ENCODE measurements at regions not wholly inside any gene's neighbourhood (a gene's known extent, or its start where the extent isn't known, plus 50 kb on each side); places are given as distances from the start of the nearest gene placed in this dataset.

GRCh38 chr7:46969303-46970130 is 612.4 kb downstream of the TNS3 start:
- CTCF ChIA-PET: interaction anchor here (0.6 kb wide), 1 partner anchor 191 kb away, joined by 3 read pairs; no protein-coding TSS in a partner anchor
- Histone ChIP-seq H3K27me3 (ENCODE audit: control insufficient read depth, insufficient read depth, low read length) (no peaks in the 10 kb centered on the region), H3K4me3 (ENCODE audit: low read depth, low read length) (no peak overlapping the region), H3K36me3 (ENCODE audit: control insufficient read depth, insufficient read depth, low read length) (no peaks in the 10 kb centered on the region)
- POLR2A ChIA-PET: no interaction called here
- TF ChIP-seq, protein P1, sequence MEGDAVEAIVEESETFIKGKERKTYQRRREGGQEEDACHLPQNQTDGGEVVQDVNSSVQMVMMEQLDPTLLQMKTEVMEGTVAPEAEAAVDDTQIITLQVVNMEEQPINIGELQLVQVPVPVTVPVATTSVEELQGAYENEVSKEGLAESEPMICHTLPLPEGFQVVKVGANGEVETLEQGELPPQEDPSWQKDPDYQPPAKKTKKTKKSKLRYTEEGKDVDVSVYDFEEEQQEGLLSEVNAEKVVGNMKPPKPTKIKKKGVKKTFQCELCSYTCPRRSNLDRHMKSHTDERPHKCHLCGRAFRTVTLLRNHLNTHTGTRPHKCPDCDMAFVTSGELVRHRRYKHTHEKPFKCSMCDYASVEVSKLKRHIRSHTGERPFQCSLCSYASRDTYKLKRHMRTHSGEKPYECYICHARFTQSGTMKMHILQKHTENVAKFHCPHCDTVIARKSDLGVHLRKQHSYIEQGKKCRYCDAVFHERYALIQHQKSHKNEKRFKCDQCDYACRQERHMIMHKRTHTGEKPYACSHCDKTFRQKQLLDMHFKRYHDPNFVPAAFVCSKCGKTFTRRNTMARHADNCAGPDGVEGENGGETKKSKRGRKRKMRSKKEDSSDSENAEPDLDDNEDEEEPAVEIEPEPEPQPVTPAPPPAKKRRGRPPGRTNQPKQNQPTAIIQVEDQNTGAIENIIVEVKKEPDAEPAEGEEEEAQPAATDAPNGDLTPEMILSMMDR (IDR thresholded peaks at IDR 0.05; ENCODE audit: insufficient read depth, low read depth, low read length): no peak
- no peak for DNase-seq (ENCODE audit: low read depth)

DNA sequence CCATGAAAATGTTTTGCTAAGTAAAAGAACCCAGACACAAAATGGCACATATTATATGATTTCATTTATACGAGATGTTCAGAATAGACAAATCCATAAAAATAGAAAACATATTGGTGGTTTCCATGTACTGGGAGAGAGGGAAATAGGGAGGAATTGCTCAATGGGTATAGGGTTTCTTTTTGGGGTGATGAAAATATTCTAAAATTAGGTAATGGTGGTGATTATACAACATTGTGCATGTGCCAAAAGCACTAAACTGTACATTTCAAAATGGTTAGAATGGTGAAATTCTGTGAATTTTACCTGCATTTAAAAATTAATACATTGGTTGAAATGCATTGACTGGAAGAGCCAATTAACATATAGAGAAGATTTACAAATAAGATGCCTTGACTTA is 613.9 kb downstream of the TNS3 start:
- DNase-seq (ENCODE audit: low read depth): no peak
- TF ChIP-seq, protein P1 (IDR thresholded peaks at IDR 0.05; ENCODE audit: insufficient read depth, low read depth, low read length): no peak
- no peaks in the 10 kb centered on the region for H3K36me3 ChIP-seq (ENCODE audit: control insufficient read depth, insufficient read depth, low read length)
- no peak overlapping the region for H3K4me3 ChIP-seq (ENCODE audit: low read depth, low read length)
- POLR2A ChIA-PET: no interaction called here
- no peaks in the 10 kb centered on the region for H3K27me3 ChIP-seq (ENCODE audit: control insufficient read depth, insufficient read depth, low read length)
- CTCF ChIA-PET: no interaction called here

DNA sequence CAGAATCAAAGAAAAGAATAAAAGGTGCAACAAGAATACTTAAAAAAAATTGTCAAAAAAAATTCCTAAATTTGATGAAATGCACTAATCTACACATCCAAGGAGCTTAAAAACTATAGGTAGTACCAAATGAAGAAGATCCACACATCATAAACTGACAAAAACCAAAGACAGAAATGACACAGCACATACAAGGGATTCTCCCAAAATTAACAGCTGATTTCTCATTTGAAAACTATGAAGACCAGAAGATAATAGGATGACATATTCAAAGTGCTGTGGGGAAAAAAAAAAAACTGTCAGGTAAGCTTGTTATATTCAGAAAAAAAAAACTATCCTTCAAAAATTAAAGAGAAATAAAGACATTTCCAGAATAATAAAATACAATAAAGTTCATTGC is 618.2 kb downstream of the TNS3 start:
- ChIA-PET POLR2A (no interaction called here), CTCF (no interaction called here)
- Histone ChIP-seq H3K27me3 (ENCODE audit: control insufficient read depth, insufficient read depth, low read length) (no peaks in the 10 kb centered on the region), H3K4me3 (ENCODE audit: low read depth, low read length) (no peak overlapping the region), H3K36me3 (ENCODE audit: control insufficient read depth, insufficient read depth, low read length) (no peaks in the 10 kb centered on the region)
- DNase-seq (ENCODE audit: low read depth): no peak
- TF ChIP-seq, protein P1 (IDR thresholded peaks at IDR 0.05; ENCODE audit: insufficient read depth, low read depth, low read length): no peak

- Histone ChIP-seq H3K27me3 (ENCODE audit: control insufficient read depth, insufficient read depth, low read length) (no peaks in the 10 kb centered on the region), H3K36me3 (ENCODE audit: control insufficient read depth, insufficient read depth, low read length) (no peaks in the 10 kb centered on the region), H3K4me3 (ENCODE audit: low read depth, low read length) (no peak overlapping the region)
- CTCF ChIA-PET: interaction anchor here (0.9 kb wide), 1 partner anchor 12 kb away, joined by 4 read pairs; no protein-coding TSS in a partner anchor
- TF ChIP-seq, protein P1 (IDR thresholded peaks at IDR 0.05; ENCODE audit: insufficient read depth, low read depth, low read length): no peak
- DNase-seq (ENCODE audit: low read depth): no peak
- POLR2A ChIA-PET: no interaction called here
Observed at GRCh38 chr7:46960970-46961369, 620.9 kb downstream of the TNS3 start.

- H3K4me3 ChIP-seq (ENCODE audit: low read depth, low read length): no peak overlapping the region
- ChIA-PET POLR2A (no interaction called here), CTCF (interaction anchor here (1.4 kb wide), 1 partner anchor 12 kb away, joined by 3 read pairs; no protein-coding TSS in a partner anchor)
- TF ChIP-seq, protein P1 (IDR thresholded peaks at IDR 0.05; ENCODE audit: insufficient read depth, low read depth, low read length): no peak
- no peaks in the 10 kb centered on the region for H3K27me3 ChIP-seq (ENCODE audit: control insufficient read depth, insufficient read depth, low read length)
- DNase-seq (ENCODE audit: low read depth): no peak
- no peaks in the 10 kb centered on the region for H3K36me3 ChIP-seq (ENCODE audit: control insufficient read depth, insufficient read depth, low read length)
Observed at GRCh38 chr7:46957195-46957594, 624.7 kb downstream of the TNS3 start.
